NCI-H1694 treated with DMSO at 0.1 percent for 48 hours (cell line): ENCODE measurements at regions not wholly inside any gene's neighbourhood (a gene's known extent, or its start where the extent isn't known, plus 50 kb on each side); places are given as distances from the start of the nearest gene placed in this dataset.

ENCODE experiments used
- DNase-seq: peaks from one replicate; lab custom pipeline; 2025; lab: John Stamatoyannopoulos, UW

DNA sequence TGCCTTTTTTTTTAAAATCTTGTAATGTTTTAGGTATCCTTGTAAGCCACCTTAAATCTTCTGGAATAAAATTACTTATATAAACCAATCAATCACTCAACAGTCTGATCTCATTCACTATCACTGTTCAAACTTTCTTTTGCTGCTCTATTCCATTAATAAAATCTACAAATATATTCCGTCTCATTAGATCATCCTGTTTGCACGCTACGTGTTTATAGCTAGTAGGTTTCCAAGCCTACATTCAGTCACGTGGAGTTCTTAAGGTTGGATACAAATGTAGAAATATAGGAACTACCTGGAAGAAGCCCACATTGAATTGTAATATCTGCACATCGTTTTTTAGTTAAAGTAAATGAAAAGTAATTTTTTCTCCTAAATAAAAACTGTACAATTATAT is 274.8 kb upstream of the CNTN4 start:
- DNase-seq, result no peak

GRCh38 chr3:1824359-1824758 is 274.3 kb upstream of the CNTN4 start:
- DNase-seq, result no peak

GRCh38 chr3:1828519-1828918 is 270.1 kb upstream of the CNTN4 start:
- no peak for DNase-seq

- DNase-seq, result no peak
Observed at GRCh38 chr3:1830851-1831250, 267.8 kb upstream of the CNTN4 start.

- no peak for DNase-seq
Observed at GRCh38 chr3:1832395-1832794, 266.3 kb upstream of the CNTN4 start.

DNA sequence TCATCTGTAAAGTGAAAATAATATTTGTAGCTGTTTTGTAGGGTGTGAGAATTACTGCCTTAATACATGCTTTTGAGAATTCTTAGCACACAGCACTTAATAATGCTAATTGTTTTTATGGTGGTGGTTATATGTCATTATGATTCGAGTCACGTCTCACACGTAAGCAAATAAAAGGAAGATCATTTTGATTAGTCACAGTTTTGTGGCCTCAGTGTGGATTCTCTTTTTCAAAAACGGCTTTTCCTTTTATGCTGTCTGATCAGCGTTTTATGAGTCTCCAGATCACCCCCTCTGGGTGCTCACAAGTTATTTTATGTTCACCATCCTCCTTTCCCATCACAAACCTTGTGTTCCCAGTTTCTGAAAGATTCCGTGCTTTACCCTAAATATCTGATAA is 255.6 kb upstream of the CNTN4 start:
- DNase-seq, result no peak

DNA sequence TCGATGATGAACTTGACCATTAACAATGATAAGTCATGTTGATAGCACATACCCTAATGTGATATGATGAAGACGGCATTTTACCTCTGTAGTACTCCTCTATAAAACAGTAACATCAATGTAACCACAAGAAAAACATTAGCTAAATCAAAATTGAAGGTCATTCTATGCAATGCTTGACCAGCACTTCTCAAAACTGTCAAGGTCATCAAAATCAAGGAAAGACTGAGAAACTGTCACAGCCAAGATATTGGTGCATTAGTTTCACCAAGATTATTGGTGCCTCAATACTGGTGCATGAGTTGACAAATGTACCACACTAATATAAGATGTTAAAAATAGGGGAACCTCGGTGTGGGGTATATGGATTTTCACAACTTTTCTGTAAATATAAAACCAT is 251.1 kb upstream of the CNTN4 start:
- no peak for DNase-seq

- DNase-seq, result no peak
Observed at GRCh38 chr3:1848935-1849334, 249.7 kb upstream of the CNTN4 start.

DNA sequence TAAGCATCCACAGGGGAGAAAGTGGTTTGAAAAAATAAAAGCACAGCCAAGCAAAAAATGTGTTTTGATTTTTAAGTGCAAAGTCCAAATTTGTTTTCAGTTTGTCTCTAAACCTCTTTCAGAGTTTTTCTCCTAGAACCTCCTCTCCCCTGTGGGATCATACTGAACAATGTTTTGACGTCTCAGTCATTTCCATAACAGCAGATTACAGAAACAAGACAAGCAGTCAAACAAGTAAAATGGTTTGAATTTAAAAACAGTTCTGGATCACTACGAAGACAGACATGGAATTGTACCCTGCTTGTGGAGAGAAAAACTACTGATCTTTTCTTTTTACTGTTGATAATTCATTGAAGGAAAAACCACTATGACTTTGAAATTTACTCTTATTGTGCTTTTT is 245.7 kb upstream of the CNTN4 start:
- DNase-seq, result no peak

- no peak for DNase-seq
Observed at GRCh38 chr3:1855841-1856240, 242.8 kb upstream of the CNTN4 start.

- DNase-seq, result no peak
Observed at GRCh38 chr3:1870738-1871137, 227.9 kb upstream of the CNTN4 start.

- DNase-seq, result no peak
Observed at GRCh38 chr3:1883534-1883933, 215.1 kb upstream of the CNTN4 start.

- DNase-seq, result no peak
Observed at GRCh38 chr3:1892459-1892858, 206.2 kb upstream of the CNTN4 start.

DNA sequence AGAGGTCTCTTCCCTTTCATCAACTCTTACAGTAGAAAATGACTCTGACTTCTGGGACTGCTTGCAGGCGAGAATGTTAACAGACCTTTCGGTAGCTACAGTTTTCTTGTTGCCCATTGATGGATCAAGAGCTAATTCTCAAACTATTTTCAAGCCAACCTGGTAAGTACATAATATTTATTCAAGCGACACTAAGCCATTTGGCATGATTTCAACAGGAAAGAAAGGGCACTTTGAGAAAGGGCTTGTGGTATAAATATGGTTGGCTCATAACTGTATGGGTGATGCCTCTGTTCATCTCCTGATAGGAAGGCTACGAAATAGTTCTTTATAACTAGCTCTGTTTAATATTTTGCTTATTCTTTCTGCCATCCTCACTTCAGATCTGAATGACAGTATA is 196.2 kb upstream of the CNTN4 start:
- DNase-seq, result no peak

DNA sequence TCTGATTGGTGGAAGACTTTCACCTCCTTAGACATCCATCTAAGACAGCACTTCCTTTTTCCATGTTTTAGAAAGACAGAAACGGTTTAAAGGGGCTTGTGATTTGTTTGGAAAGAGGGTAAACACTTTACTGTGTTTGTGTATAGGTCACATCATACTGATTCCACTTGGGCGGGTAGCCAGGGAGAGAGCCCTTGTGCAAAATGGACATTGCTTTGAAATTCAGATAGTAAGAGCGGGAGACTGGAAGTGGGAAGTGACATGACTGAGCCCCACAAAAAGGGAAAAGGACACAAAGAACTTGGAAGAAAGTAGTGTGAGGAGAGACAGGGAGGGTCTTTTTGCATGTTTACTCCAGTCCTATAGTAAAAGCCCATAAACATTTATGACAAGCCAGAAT is 195.6 kb upstream of the CNTN4 start:
- DNase-seq, result no peak

DNA sequence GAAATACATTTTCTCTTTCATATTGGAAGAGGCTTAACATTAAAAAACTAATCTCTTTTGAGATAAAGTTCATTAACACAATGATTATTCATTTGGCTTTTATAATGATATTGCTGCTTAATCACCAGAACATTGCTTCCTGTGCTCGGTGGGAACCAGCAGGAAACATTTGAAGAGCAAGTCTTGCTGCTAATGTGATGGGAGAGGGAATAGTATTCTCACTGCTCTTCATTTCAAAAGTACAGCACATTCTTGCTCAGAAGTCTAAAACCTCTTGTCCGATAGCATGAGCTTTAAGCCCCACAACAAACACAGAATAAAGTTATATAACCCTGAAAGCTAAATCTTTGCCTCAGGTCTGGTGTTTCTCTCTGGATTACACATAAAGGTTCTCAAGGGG is 190.8 kb upstream of the CNTN4 start:
- DNase-seq, result no peak

DNA sequence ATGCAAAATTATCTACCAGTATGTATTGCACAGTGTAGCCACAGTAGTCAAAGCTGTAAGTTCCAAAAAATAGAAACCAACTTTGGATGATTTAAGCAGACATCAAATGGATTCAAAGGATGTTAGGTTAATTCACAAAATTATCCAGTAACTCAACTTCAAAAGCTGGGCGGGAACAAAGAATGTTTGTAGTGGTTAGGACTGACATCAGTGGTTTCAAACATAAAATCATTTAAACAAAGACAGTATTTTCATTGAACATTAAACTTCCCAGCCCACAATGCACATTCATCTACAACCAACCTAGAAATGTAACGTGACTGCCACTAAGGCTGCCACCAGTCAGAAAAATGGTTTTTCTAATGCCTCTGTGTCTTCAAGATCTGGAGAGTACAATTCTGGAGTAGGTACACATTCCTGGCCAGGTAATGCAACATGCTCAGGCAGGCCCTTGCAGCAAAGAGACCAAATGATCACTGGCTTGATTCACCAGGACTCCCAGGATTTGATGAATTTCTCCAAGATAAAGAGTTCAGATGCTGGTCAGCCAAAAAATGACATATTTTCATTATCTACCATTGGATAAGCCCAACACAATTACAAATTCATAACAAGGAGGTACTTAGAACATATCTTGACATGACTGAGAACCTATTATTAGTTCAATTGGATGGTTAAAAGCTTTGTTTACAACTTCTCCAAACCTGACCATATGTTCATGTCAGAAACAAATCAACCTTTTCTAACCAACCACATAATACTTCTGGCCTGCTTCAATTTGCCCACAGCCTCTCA is 189.8 kb upstream of the CNTN4 start:
- peak; percentile 0 for DNase-seq

GRCh38 chr3:1910322-1910721 is 188.3 kb upstream of the CNTN4 start:
- no peak for DNase-seq

- DNase-seq, result no peak
Observed at GRCh38 chr3:1929788-1930414, 168.8 kb upstream of the CNTN4 start.

GRCh38 chr3:1938975-1939374 is 159.7 kb upstream of the CNTN4 start:
- no peak for DNase-seq

DNA sequence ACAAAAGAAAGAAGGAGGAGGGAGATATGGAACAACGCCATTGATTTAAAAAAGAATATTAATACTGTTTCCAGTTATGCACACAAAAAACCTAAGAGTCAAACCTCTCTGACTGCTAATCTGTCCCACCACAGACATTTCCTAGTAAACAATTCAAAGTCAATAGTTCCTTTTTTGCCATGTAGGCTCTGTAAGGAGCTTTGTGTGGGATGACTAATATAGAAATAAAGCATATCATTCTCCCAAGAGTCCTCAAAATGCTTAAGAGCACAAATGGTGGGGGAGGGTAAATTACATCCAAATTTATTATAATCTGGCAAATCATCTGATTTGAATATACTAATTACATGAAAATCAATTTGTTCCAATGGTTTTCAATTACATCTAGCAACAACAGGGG is 155.9 kb upstream of the CNTN4 start:
- no peak for DNase-seq

DNA sequence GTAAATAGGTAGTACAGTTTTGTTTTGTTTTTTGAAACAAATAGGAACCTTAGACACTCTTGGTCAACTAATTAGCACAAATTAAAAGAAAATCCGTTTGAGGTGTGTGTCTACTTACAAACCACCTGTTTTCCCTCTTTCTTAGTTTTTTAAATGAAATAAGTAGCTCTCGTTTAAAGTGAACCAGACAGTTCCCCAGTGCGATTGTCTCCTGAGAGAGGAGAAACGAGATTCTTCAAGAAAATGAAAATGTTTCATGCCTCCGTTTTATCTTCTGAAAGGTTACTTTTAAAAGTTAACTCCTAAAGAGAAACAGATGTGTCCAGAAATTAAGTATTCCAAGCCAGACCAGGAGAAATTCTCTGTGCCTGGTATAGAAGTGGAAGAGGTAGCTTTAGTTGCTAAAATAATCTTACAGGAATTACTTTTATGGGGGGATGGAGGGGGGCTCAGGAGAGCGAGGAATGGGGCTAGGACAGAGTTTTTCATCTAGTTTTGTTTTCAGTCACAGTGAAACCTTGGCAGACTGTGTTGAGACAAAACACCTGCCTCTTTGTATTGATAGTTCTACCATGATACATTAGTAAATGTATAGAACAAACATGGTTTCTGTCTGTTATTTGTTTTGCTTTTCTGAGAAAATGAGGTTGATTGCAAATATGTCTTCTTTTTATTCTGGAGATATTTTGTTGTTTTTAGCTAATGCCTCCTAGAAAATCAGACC is 155.1 kb upstream of the CNTN4 start:
- no peak for DNase-seq

GRCh38 chr3:1945698-1946097 is 153.0 kb upstream of the CNTN4 start:
- DNase-seq, result no peak
